OCI-LY3 (cell line): ENCODE measurements at regions not wholly inside any gene's neighbourhood (a gene's known extent, or its start where the extent isn't known, plus 50 kb on each side); places are given as distances from the start of the nearest gene placed in this dataset.

Experiments
- H2AFZ ChIP-seq: fragments of 200-600, 300-600 bp; shearing (Covaris generic); 2 replicates; pipeline ENCODE4 v1.6.0; 2014; ENCODE audit warnings: antibody characterized with exemption, low read depth, low read length
- H3K27ac ChIP-seq: fragments of 200-600, 300-600 bp; sonication (generic); 2 replicates; pipeline ENCODE4 v1.5.1; 2014; ENCODE audit warnings: mild to moderate bottlenecking, low read length, moderate library complexity, mixed read lengths
- H3K27me3 ChIP-seq: fragments of 200-600, 300-600 bp; sonication (generic); 2 replicates; pipeline ENCODE4 v1.6.1; 2014; ENCODE audit warnings: low read depth, low read length, mixed read lengths
- H3K36me3 ChIP-seq: fragments of 200-600, 300-600 bp; sonication (generic); replicated peaks from 2 replicates; pipeline ENCODE3; 2014; ENCODE audit warnings: low read depth, low read length, mixed read lengths
- H3K4me1 ChIP-seq: fragments of 300-600, 200-600 bp; sonication (generic); 2 replicates; pipeline ENCODE4 v1.6.1; 2014; ENCODE audit warnings: low read length, mixed read lengths
- H3K4me2 ChIP-seq: fragments of 200-600, 300-600 bp; sonication (generic); 2 replicates; pipeline ENCODE4 v1.6.1; 2014; ENCODE audit warnings: low read length, mixed read lengths
- H3K4me3 ChIP-seq: fragments of 300-600, 200-600 bp; sonication (generic); 2 replicates; pipeline ENCODE4 v1.5.1; 2014; ENCODE audit warnings: antibody characterized with exemption, mild to moderate bottlenecking, low read length, moderate library complexity
- H3K79me2 ChIP-seq: fragments of 300-600, 200-600 bp; shearing (Covaris generic); 2 replicates; pipeline ENCODE4 v1.6.1; 2014; ENCODE audit warnings: mild to moderate bottlenecking, low read length, mixed read lengths
- H3K9ac ChIP-seq: fragments of 300-600, 200-600 bp; shearing (Covaris generic); 2 replicates; pipeline ENCODE4 v1.6.0; 2014; ENCODE audit warnings: mild to moderate bottlenecking, low read length, moderate library complexity
- H3K9me3 ChIP-seq: fragments of 200-600, 300-600 bp; shearing (Covaris generic); 2 replicates; pipeline ENCODE4 v1.6.1; 2014; ENCODE audit warnings: low read length, mixed read lengths; ENCODE audit not compliant: insufficient read depth
- H4K20me1 ChIP-seq: fragments of 200-600, 300-600 bp; sonication (generic); 2 replicates; pipeline ENCODE4 v1.6.1; 2016; ENCODE audit warnings: low read length, mixed read lengths; ENCODE audit not compliant: insufficient read depth
- EZH2phosphoT487 ChIP-seq: fragments of 200-600 bp; shearing (Covaris generic); IDR thresholded peaks from 2 replicates; pipeline ENCODE4 v1.6.1; 2018; ENCODE audit warnings: antibody characterized with exemption, mixed run types, low read depth
- TF ChIP-seq, protein P1 (sequence below): fragments of 200-600, 300-600 bp; sonication (generic); IDR thresholded peaks from 2 replicates; pipeline ENCODE4 v1.5.1; 2014; ENCODE audit warnings: antibody characterized with exemption, low read length, low read depth

DNA sequence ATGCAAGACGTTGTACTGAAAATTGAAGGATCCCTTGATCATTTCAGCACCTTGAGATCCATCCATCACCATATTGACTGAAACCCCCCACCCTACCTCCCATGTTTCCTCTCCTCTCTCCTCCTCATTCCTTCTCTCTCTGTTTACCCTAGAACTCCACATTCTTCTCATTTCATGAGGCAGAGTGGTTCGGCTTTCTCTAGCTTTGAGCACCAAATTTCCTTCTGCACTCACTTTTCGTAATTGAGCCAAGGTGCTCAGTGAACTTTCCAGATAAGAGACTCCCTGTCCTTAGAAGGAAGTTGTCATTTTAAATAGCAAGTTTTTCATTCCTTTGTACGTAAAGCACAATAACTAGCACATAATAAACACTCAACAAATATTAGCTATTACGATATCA is 108.3 kb upstream of the SLC34A2 start:
- Histone ChIP-seq H4K20me1 (no peaks in the 10 kb centered on the region), H3K9me3 (no peaks in the 10 kb centered on the region), H3K27me3 (peaks cover 6% of the 10 kb centered on the region; the same call in 1 of the 2 replicates), H3K4me1 (no peaks in the 10 kb centered on the region), H3K27ac (no peak overlapping the region), H3K36me3 (no peaks in the 10 kb centered on the region), H3K9ac (no peak overlapping the region), H3K79me2 (no peaks in the 10 kb centered on the region), H3K4me2 (no peak overlapping the region), H3K4me3 (no peak overlapping the region), H2AFZ (no peak overlapping the region)
- TF ChIP-seq, protein P1, sequence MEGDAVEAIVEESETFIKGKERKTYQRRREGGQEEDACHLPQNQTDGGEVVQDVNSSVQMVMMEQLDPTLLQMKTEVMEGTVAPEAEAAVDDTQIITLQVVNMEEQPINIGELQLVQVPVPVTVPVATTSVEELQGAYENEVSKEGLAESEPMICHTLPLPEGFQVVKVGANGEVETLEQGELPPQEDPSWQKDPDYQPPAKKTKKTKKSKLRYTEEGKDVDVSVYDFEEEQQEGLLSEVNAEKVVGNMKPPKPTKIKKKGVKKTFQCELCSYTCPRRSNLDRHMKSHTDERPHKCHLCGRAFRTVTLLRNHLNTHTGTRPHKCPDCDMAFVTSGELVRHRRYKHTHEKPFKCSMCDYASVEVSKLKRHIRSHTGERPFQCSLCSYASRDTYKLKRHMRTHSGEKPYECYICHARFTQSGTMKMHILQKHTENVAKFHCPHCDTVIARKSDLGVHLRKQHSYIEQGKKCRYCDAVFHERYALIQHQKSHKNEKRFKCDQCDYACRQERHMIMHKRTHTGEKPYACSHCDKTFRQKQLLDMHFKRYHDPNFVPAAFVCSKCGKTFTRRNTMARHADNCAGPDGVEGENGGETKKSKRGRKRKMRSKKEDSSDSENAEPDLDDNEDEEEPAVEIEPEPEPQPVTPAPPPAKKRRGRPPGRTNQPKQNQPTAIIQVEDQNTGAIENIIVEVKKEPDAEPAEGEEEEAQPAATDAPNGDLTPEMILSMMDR: no peak
- no peak for TF ChIP-seq EZH2phosphoT487

GRCh38 chr4:25549413-25549812 is 106.2 kb upstream of the SLC34A2 start:
- Histone ChIP-seq H3K27ac (no peak overlapping the region), H3K4me2 (no peak overlapping the region), H3K9ac (no peak overlapping the region), H4K20me1 (no peaks in the 10 kb centered on the region), H3K36me3 (no peaks in the 10 kb centered on the region), H3K79me2 (no peaks in the 10 kb centered on the region), H2AFZ (no peak overlapping the region), H3K4me3 (no peak overlapping the region), H3K27me3 (peaks cover 3% of the 10 kb centered on the region; the same call in 1 of the 2 replicates), H3K9me3 (no peaks in the 10 kb centered on the region), H3K4me1 (no peaks in the 10 kb centered on the region)
- TF ChIP-seq, protein P1: no peak
- TF ChIP-seq EZH2phosphoT487: no peak

- no peaks in the 10 kb centered on the region for H3K36me3 ChIP-seq
- H3K4me2 ChIP-seq: no peak overlapping the region
- H3K4me1 ChIP-seq: no peaks in the 10 kb centered on the region
- no peak overlapping the region for H3K9ac ChIP-seq
- TF ChIP-seq, protein P1: no peak
- no peak for TF ChIP-seq EZH2phosphoT487
- H3K27ac ChIP-seq: no peak overlapping the region
- no peaks in the 10 kb centered on the region for H4K20me1 ChIP-seq
- H2AFZ ChIP-seq: no peak overlapping the region
- no peak overlapping the region for H3K4me3 ChIP-seq
- H3K27me3 ChIP-seq: peaks cover 5% of the 10 kb centered on the region; the same call in 1 of the 2 replicates
- no peaks in the 10 kb centered on the region for H3K79me2 ChIP-seq
- no peaks in the 10 kb centered on the region for H3K9me3 ChIP-seq
Measured at GRCh38 chr4:25550376-25551030, 105.1 kb upstream of the SLC34A2 start.

DNA sequence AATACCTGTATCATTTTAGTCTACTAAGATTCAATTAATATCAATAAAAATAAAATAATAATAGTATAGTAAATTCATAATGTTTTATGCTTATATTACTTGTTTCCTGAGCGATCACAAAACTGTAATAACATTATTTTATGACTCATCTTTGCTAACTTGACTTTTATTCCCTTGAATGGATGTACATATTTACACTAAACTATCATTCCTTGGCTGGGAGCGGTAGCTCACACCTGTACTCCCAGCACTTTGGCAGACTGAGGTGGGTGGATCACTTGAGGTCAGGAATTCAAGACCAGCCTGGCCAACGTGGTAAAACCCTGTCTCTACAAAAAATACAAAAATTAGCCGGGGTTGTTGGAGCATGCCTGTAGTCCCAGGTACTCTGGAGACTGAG is 104.0 kb upstream of the SLC34A2 start:
- Histone ChIP-seq H3K79me2 (no peaks in the 10 kb centered on the region), H3K27ac (no peak overlapping the region), H3K4me1 (no peaks in the 10 kb centered on the region), H3K9me3 (no peaks in the 10 kb centered on the region), H3K4me2 (no peak overlapping the region), H3K36me3 (no peaks in the 10 kb centered on the region), H3K27me3 (peaks cover 5% of the 10 kb centered on the region; the same call in 1 of the 2 replicates), H4K20me1 (no peaks in the 10 kb centered on the region), H3K4me3 (no peak overlapping the region), H3K9ac (no peak overlapping the region), H2AFZ (no peak overlapping the region)
- TF ChIP-seq, protein P1: no peak
- TF ChIP-seq EZH2phosphoT487: no peak
